Breast epithelium (tissue), 4 donors: ENCODE measurements at regions not wholly inside any gene's neighbourhood (a gene's known extent, or its start where the extent isn't known, plus 50 kb on each side); places are given as distances from the start of the nearest gene placed in this dataset.

Experiments used
- DNase-seq, 2 donors: peaks; one replicate each; pipeline ENCODE4 v3.0.0-alpha.2; 2019; ENCODE audit warnings: low spot score in 2 of 2
- H3K27ac ChIP-seq, 2 donors: fragments of 200-600 bp; sonication (generic) in 1 of 2; one replicate each; pipeline ENCODE4 v1.5.1; 2016 to 2019; ENCODE audit warnings: mild to moderate bottlenecking in 1 of 2
- H3K27me3 ChIP-seq, 2 donors: fragments of 200-600 bp; sonication (generic) in 1 of 2; one replicate each; pipeline versions ENCODE4 v1.5.1 to v1.6.0; 2017 to 2019; ENCODE audit warnings: control low read depth in 1 of 2, mild to moderate bottlenecking in 1 of 2
- H3K36me3 ChIP-seq: fragments of 200-600 bp; one replicate; pipeline ENCODE4 v1.5.1; 2019
- H3K4me1 ChIP-seq, 2 donors: fragments of 200-600 bp; sonication (generic); one replicate each; pipeline ENCODE4 v1.5.1; 2016 to 2019; ENCODE audit warnings: control low read depth in 1 of 2
- H3K4me3 ChIP-seq, 3 donors: fragments of 200-600 bp; sonication (generic); 1 replicate in 2 of 3; 2 replicates in 1 of 3; pipeline ENCODE4 v1.5.1; 2016 to 2019; ENCODE audit warnings: mild to moderate bottlenecking in 3 of 3, moderate library complexity in 2 of 3
- H3K9me3 ChIP-seq, 2 donors: fragments of 200-600 bp; sonication (generic) in 1 of 2; one replicate each; pipeline ENCODE4 v1.5.1; 2016 to 2019; ENCODE audit warnings: control low read depth in 1 of 2
- POLR2A ChIP-seq: fragments of 450-650 bp; IDR thresholded peaks from one replicate; pipeline ENCODE4 v1.6.1; 2016; ENCODE audit warnings: antibody characterized with exemption, mild to moderate bottlenecking, moderate library complexity
- POLR2AphosphoS5 ChIP-seq, 3 donors: sonication (generic); formaldehyde crosslinking; IDR thresholded peaks; one replicate each; pipeline ENCODE4 v1.6.1; 2017; ENCODE audit warnings: antibody characterized with exemption in 3 of 3
- intact Hi-C: fragments of 100-400 bp; cut with DNase I; formaldehyde crosslinking; loops from one replicate; pipeline ENCODE4 v1.15.1; 2023; ENCODE audit warnings: low total_unique reads
- TF ChIP-seq, protein P1 (sequence below), 3 donors: fragments of 450-650 bp; IDR thresholded peaks; one replicate each; pipeline ENCODE4 v1.5.1; 2016 to 2017; ENCODE audit warnings: antibody characterized with exemption in 3 of 3, mild to moderate bottlenecking in 3 of 3, moderate library complexity in 3 of 3

DNA sequence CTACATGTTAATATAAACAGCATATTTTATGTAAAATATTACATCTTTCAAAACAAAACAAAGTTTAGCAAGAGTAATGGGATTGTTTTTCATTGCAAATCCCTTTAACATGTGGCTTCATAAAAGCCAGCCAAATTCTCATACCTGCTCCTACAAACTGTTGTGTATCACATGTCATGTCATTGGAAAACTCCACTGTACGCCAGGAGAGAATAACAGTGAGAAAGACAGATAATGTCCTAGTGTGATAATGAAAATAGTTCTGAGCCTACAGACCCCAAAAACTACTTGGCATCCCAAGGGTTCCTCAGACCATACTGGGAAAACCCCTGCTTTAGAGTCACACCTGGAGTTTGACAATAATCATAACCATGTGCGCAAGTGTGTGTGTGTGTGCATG is 182.7 kb upstream of the HNRNPA3 start:
- no peak overlapping the region for H3K27ac ChIP-seq

DNA sequence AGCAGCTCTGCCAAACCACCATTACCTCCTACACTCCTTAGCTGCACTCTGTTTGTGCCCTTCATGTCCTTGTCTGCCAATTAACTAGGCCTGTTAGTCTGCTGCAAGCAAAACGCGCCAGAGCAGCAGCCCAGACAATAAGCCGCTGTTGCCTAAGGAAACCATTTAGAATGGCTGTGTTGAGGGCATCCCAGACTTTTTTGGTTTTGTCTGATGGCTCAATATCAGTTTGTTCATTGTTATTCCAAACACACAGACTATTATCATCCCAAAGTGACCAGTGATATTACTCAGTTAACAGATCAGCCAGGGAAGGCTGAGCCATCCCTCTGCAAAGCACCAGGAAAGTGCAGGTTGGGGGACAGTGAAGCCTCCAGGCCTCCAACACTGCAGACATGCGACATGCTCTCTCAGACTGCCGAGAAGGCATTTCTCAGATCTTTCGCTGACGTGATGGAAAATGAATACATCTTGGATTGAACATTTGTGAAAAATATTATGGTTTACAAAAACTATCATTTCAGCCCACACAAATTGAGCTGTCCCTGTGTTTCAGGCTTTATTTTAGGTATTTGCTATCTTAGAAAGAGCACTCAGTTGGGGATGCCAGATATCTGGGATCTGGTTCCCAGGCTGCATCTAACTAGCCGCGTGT is 182.0 kb upstream of the HNRNPA3 start:
- intact Hi-C loops, result no loop called here
- Histone ChIP-seq H3K27ac (no peak overlapping the region), H3K4me1 (no peaks in the 10 kb centered on the region), H3K27me3 (no peaks in the 10 kb centered on the region), H3K36me3 (no peaks in the 10 kb centered on the region), H3K4me3 (no peak overlapping the region), H3K9me3 (no peaks in the 10 kb centered on the region)
- TF ChIP-seq POLR2A, result no peak
- no peak for TF ChIP-seq POLR2AphosphoS5 (IDR thresholded peaks at IDR 0.05)
- TF ChIP-seq, protein P1, sequence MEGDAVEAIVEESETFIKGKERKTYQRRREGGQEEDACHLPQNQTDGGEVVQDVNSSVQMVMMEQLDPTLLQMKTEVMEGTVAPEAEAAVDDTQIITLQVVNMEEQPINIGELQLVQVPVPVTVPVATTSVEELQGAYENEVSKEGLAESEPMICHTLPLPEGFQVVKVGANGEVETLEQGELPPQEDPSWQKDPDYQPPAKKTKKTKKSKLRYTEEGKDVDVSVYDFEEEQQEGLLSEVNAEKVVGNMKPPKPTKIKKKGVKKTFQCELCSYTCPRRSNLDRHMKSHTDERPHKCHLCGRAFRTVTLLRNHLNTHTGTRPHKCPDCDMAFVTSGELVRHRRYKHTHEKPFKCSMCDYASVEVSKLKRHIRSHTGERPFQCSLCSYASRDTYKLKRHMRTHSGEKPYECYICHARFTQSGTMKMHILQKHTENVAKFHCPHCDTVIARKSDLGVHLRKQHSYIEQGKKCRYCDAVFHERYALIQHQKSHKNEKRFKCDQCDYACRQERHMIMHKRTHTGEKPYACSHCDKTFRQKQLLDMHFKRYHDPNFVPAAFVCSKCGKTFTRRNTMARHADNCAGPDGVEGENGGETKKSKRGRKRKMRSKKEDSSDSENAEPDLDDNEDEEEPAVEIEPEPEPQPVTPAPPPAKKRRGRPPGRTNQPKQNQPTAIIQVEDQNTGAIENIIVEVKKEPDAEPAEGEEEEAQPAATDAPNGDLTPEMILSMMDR (IDR thresholded peaks at IDR 0.05), result no peak
- no peak for DNase-seq

More for the DNA sequence above, 182.7 kb upstream of the HNRNPA3 start:
- no peak for TF ChIP-seq POLR2AphosphoS5 (IDR thresholded peaks at IDR 0.05)
- TF ChIP-seq, protein P1 (IDR thresholded peaks at IDR 0.05), result no peak
- no peak for TF ChIP-seq POLR2A
- no peak for DNase-seq
- intact Hi-C loops, result no loop called here
- Histone ChIP-seq H3K4me1 (no peaks in the 10 kb centered on the region), H3K36me3 (no peaks in the 10 kb centered on the region), H3K4me3 (no peak overlapping the region), H3K9me3 (no peaks in the 10 kb centered on the region), H3K27me3 (no peaks in the 10 kb centered on the region)

DNA sequence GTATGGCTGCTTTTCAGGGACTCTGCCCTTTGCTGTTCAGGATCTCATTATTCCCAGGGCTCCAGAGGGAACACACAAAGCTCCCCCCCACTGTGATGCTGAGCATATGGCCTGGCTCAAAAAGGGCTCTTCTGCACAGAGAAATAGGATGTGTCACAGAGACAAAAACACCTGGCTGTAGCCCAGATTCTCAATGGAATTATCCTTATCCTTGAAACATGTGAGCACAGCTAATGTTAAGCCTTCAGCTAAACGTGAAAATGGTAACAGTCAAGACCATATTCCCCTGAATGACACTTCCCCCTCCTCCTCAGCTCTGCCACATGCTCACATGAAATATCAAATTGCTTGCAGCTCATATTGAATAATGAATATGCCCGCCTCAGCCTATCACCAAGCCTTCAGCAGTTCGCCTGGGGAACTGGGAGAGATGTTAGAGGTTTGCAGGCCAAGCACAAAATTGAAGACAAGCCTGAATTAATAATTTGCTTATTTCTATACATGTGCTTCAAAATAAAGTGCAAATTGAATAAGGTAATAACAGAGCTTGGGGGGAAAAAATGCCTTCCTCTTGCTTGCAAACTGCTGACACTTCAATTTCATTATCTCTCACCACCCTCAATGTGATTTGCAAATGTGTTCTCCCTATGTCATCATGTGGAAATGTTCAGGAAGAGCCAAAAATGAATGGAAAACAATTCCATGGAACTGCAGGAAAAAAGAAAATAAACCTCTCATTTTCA is 181.0 kb upstream of the HNRNPA3 start:
- no peak for DNase-seq
- H3K27me3 ChIP-seq, result no peaks in the 10 kb centered on the region
- no peaks in the 10 kb centered on the region for H3K36me3 ChIP-seq
- H3K4me1 ChIP-seq, result no peaks in the 10 kb centered on the region
- H3K27ac ChIP-seq, result no peak overlapping the region
- intact Hi-C loops, result no loop called here
- no peak overlapping the region for H3K4me3 ChIP-seq
- TF ChIP-seq, protein P1 (IDR thresholded peaks at IDR 0.05), result no peak
- TF ChIP-seq POLR2A, result no peak
- TF ChIP-seq POLR2AphosphoS5 (IDR thresholded peaks at IDR 0.05), result no peak
- no peaks in the 10 kb centered on the region for H3K9me3 ChIP-seq

DNA sequence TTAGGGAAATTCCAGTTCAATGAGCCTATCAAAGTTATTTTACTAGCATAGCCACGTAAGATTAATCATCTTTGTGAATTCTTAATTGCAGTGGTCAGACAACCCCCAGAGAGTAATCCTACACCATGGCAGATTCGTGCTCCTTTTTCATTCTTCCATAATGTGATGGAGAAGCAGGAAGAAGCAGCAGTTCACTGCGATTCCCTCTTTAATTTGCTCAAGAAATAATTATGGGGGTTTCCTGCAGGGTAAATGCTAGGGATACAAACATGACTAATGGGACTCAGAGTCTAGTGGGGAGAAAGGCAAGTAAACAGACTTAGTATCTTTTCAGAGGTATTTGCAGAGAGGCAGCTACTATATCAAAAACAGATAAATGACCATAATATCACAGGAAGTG is 175.8 kb upstream of the HNRNPA3 start:
- TF ChIP-seq POLR2A (no peak), POLR2AphosphoS5 (IDR thresholded peaks at IDR 0.05) (no peak)
- TF ChIP-seq, protein P1 (IDR thresholded peaks at IDR 0.05), result no peak
- Histone ChIP-seq H3K9me3 (no peaks in the 10 kb centered on the region), H3K36me3 (no peaks in the 10 kb centered on the region), H3K27ac (no peak overlapping the region), H3K27me3 (no peaks in the 10 kb centered on the region), H3K4me1 (no peaks in the 10 kb centered on the region), H3K4me3 (no peak overlapping the region)
- DNase-seq, result no peak
- intact Hi-C loops, result loop anchor here (5.0 kb wide), 1 partner anchor 1754 kb away; no protein-coding TSS in a partner anchor

DNA sequence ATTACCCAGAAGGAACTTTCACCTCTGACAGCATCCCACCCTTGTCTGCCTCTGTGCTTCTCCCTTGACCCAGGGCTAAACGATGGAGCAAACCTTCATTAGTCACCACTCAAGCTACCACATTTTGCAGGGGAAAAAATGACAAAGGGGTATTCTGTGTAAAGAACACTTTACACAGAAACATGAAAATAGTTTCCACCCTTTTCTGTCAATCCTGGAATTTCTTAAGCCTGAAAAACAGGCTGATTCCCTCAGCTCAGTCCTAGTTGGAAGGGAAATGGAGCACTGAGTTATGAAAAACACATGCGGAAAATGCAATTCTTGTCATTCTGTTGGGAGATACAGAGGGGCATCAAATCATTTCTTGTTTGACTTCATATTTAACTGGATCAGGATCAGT is 175.0 kb upstream of the HNRNPA3 start:
- Histone ChIP-seq H3K27ac (no peak overlapping the region), H3K27me3 (no peaks in the 10 kb centered on the region), H3K9me3 (no peaks in the 10 kb centered on the region), H3K4me3 (no peak overlapping the region), H3K4me1 (no peaks in the 10 kb centered on the region), H3K36me3 (no peaks in the 10 kb centered on the region)
- no peak for DNase-seq
- TF ChIP-seq POLR2AphosphoS5 (IDR thresholded peaks at IDR 0.05), result no peak
- TF ChIP-seq, protein P1 (IDR thresholded peaks at IDR 0.05), result no peak
- TF ChIP-seq POLR2A, result no peak
- intact Hi-C loops, result loop anchor here (5.0 kb wide), 1 partner anchor 1755 kb away; no protein-coding TSS in a partner anchor
